ENCODE measurements at regions not wholly inside any gene's neighbourhood (a gene's known extent, or its start where the extent isn't known, plus 50 kb on each side); places are given as distances from the start of the nearest gene placed in this dataset.

DNA sequence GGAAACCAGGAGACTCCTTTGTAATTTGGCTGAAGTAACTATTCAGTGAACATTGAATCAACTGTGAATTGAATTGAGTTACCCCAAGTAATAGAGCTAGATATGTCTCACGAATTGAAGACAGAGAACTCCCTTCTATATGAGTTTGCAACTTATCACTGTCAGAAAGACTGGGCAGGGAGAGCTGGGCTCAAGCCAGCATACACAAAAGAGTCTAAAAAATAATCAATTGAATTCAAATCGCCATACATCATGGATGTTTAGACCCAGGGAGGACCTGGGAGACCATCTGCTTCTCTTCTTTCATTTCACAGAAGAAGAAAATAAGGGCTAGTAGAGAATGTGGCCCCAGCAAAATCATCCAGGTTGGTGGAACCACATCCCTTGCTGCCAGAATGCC is 503.1 kb upstream of the AUTS2 start:
- H3K9ac ChIP-seq (ENCODE audit: low read depth, low read length), result no peak overlapping the region
- intact Hi-C loops (cut with micrococcal nuclease), result no loop called here
- CTCF ChIA-PET, result no interaction called here

More for the DNA sequence above, 503.1 kb upstream of the AUTS2 start:
- Histone ChIP-seq H2AK5ac (ENCODE audit: low read depth, low read length) (no peak overlapping the region), H3K9me1 (ENCODE audit: insufficient read depth, low read length) (no peaks in the 10 kb centered on the region), H3K36me3 (ENCODE audit: control insufficient read depth, insufficient read depth, low read length) (no peaks in the 10 kb centered on the region), H2BK20ac (ENCODE audit: low read depth, low read length) (no peak overlapping the region), H3K9me3 (ENCODE audit: control insufficient read depth, insufficient read depth, low read length) (peaks cover 22% of the 10 kb centered on the region), H3K23ac (ENCODE audit: low read depth, low read length) (no peak overlapping the region), H3K4ac (ENCODE audit: low read depth, low read length) (no peak overlapping the region), H3K27ac (ENCODE audit: insufficient read depth, low read length) (no peak overlapping the region), H3K4me2 (ENCODE audit: low read depth, low read length) (no peak overlapping the region), H3K79me1 (ENCODE audit: low read depth in 1 of 2, low read length in 2 of 2) (no peaks in the 10 kb centered on the region), H4K91ac (ENCODE audit: insufficient read depth, low read depth, low read length) (no peak overlapping the region), H4K8ac (ENCODE audit: low read depth in 2 of 2, low read length in 2 of 2) (no peak overlapping the region), H3K14ac (replicated peaks; ENCODE audit: low read depth, low read length) (no peak overlapping the region), H4K5ac (ENCODE audit: low read depth, low read length) (no peak overlapping the region), H3K56ac (ENCODE audit: extremely low read depth, insufficient read depth, low read length) (no peak overlapping the region), H3K4me1 (ENCODE audit: control insufficient read depth, insufficient read depth, low read length) (no peaks in the 10 kb centered on the region), H3K18ac (ENCODE audit: low read depth, low read length) (no peak overlapping the region), H2BK15ac (ENCODE audit: low read depth, low read length) (no peak overlapping the region), H2BK5ac (ENCODE audit: low read depth, low read length, poor library complexity, severe bottlenecking) (no peak overlapping the region), H4K20me1 (ENCODE audit: insufficient read depth, low read length) (no peaks in the 10 kb centered on the region), H3K27me3 (ENCODE audit: control insufficient read depth, insufficient read depth, low read length) (no peaks in the 10 kb centered on the region), H2AFZ (replicated peaks; ENCODE audit: low read length, poor library complexity) (no peak overlapping the region), H3K4me3 (ENCODE audit: insufficient read depth, low read depth, low read length) (no peak overlapping the region), H2BK120ac (ENCODE audit: low read depth, low read length) (no peak overlapping the region), H2AK9ac (replicated peaks; ENCODE audit: low read depth, low read length, poor library complexity) (no peak overlapping the region)
- ATAC-seq (ENCODE audit: low read depth) (no peak), DNase-seq (no peak)
- in situ Hi-C loops (cut with MboI; ENCODE audit: low sequenced_read_pairs), result no loop called here
- POLR2A ChIA-PET (ENCODE audit: unreplicated experiment), result no interaction called here
- no TSS peak for BruUV-seq (replicated peaks)
- no peak for TF ChIP-seq RFX5 (IDR thresholded peaks at IDR 0.05; ENCODE audit: low read depth, low read length)
- TF ChIP-seq MAFK (IDR thresholded peaks at IDR 0.05; ENCODE audit: low read depth, low read length), result no peak
- no peak for TF ChIP-seq RCOR1 (IDR thresholded peaks at IDR 0.05; ENCODE audit: insufficient replicate concordance, low read length)
- WGBS, 2 experiments (ENCODE audit: extremely low coverage in 2 of 2, insufficient read length in 1 of 2), result no CpG with 5 or more reads among the region's 2 CpGs
- dilution Hi-C loops (cut with HindIII; ENCODE audit: low sequenced_read_pairs, unreplicated experiment), result no loop called here

Measured in IMR-90 (cell line).